ENCODE measurements at regions not wholly inside any gene's neighbourhood (a gene's known extent, or its start where the extent isn't known, plus 50 kb on each side); places are given as distances from the start of the nearest gene placed in this dataset.

- CTCF ChIA-PET: no interaction called here
- POLR2A ChIA-PET: no interaction called here
Observed at GRCh38 chr18:34083910-34084535, 140.7 kb downstream of the NOL4 start.

- POLR2A ChIA-PET: no interaction called here
- CTCF ChIA-PET: no interaction called here
Observed at GRCh38 chr18:34077599-34077998, 147.1 kb downstream of the NOL4 start.

- ChIA-PET POLR2A (no interaction called here), CTCF (no interaction called here)
Observed at GRCh38 chr18:34075963-34076860, 148.5 kb downstream of the NOL4 start.

GRCh38 chr18:34061226-34061625 is 163.5 kb downstream of the NOL4 start:
- CTCF ChIA-PET: no interaction called here
- POLR2A ChIA-PET: no interaction called here

GRCh38 chr18:34055227-34055626 is 169.5 kb downstream of the NOL4 start:
- POLR2A ChIA-PET: no interaction called here
- CTCF ChIA-PET: no interaction called here

GRCh38 chr18:34050661-34051060 is 174.1 kb downstream of the NOL4 start:
- CTCF ChIA-PET: no interaction called here
- POLR2A ChIA-PET: no interaction called here

DNA sequence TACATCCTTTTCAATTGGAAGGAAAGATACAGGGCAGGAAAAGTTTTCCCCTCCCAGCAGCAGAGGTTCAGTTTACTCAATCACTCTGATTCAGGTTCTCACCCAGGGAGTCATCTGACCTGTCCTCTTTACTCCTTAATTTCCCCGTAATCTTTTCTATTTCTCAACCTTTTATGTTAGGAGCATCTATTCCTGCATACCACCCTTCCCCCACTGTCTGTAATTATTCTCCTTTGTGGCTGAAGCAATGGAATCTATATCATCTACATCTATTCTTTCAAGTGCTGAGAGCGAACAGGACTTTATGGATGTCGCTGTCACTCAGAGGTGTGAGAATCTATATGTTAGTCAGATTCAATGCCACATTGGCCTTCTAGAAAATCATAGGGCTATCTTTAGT is 175.2 kb downstream of the NOL4 start:
- ChIA-PET POLR2A (no interaction called here), CTCF (no interaction called here)

DNA sequence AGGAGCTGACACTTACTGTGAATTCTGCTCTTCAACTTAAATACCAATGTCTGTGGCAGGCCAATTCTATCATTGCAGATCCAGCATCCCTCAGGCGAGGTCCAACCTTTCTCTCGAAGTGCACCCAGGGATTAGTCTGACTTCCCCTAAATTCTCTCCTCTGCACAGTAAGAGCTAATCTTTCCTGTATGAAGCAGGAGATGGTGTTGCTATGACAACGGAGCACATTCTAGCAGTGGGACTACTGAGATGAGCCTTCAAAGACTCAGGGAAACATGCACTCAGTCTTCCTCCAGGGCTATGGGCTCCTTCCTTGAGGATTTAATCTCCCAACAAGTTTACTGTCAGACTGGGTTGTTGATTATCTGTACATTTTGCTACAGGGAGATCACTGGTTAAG is 176.3 kb downstream of the NOL4 start:
- POLR2A ChIA-PET: no interaction called here
- CTCF ChIA-PET: no interaction called here

- ChIA-PET CTCF (no interaction called here), POLR2A (no interaction called here)
Observed at GRCh38 chr18:34042423-34043146, 182.1 kb downstream of the NOL4 start.

- POLR2A ChIA-PET: no interaction called here
- CTCF ChIA-PET: no interaction called here
Observed at GRCh38 chr18:34039611-34040010, 185.1 kb downstream of the NOL4 start.

DNA sequence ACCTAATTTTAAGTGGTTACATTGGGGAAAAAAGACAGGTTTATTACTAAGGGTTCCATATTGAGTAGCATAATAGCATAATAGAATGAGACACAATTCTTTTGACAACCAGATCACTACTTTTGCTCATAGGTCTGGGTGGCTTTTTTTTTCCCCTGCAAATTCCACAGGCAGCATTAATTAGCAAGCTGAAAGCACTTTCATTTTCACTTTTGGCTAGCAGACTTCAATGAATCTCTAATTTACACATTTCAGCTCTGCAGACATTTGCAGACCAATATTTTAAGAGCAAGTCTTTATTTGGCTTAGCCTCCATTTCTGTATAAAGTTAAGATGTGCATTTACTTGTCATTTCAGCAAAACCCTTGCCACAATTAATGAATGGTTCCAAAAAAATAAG is 185.5 kb downstream of the NOL4 start:
- CTCF ChIA-PET: no interaction called here
- POLR2A ChIA-PET: no interaction called here

GRCh38 chr18:34038086-34038485 is 186.6 kb downstream of the NOL4 start:
- POLR2A ChIA-PET: no interaction called here

GRCh38 chr18:34033968-34034367 is 190.7 kb downstream of the NOL4 start:
- POLR2A ChIA-PET: no interaction called here
- CTCF ChIA-PET: no interaction called here

More at GRCh38 chr18:34038086-34038485, 186.6 kb downstream of the NOL4 start:
- CTCF ChIA-PET: no interaction called here

DNA sequence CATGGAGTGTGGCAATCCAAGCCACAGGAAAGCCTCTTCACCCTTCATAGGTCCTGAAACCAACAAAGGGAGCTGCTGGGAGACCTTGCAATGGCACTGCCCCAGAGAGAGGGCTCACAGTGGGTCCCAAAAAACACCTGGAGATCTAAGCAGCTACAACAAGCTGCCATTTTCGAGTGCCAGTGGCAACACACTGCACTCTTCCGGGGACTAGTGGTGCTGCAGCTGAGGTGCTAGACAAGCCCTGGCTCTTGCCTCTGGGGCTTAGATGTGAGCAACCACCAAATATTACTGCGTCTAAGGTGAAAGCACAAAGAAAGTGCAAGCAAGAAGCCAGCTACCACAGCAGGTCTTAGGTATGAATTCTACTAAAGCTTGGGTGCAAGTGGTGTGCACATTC is 192.9 kb downstream of the NOL4 start:
- ChIA-PET CTCF (no interaction called here), POLR2A (no interaction called here)

DNA sequence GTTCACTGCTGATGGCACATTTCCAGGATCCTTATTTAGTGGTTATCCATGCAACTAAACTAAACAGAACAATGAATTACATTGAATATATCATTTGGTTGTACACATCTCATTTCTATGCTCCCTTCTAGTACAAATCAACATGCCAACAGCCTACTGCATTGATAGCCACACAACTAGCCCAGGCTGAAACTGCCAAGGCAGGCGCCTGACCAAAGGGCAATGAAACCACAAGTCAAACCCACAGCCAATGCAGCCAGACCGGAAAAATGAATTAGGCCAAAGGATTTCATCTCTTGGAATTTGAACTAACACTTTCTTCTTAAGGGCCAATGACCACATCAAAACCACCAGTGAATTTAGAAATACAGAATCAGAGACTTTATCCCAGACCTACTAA is 196.4 kb downstream of the NOL4 start:
- POLR2A ChIA-PET: no interaction called here
- CTCF ChIA-PET: no interaction called here

DNA sequence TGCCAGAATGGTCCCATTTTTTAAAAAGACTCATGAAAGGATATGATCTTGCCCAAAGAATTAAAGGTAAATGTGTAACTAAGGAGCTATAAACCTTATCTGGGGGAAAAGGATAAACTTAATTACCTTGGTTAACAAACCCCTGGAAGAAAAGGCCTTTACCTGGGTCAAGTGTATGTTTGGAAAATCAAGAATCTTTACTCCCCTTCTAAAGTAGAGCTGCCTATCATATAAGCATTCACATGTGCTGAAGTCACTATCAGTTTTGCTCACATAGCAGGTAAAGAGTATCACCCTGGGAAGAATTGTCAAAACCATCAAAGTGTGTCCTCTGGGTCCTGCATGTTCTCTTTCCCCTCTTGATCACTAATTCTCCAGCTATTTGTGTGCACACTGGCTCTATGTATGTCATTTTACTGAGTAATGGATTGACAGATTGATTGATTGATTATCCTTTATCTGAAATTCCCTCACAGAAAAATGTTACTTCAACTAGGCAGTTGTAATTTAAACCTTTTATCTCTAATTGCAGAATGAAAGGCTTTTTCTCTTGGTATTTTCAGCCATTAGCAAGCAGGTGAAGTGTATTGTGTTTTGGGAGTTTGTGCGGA is 199.4 kb downstream of the NOL4 start:
- POLR2A ChIA-PET: no interaction called here

DNA sequence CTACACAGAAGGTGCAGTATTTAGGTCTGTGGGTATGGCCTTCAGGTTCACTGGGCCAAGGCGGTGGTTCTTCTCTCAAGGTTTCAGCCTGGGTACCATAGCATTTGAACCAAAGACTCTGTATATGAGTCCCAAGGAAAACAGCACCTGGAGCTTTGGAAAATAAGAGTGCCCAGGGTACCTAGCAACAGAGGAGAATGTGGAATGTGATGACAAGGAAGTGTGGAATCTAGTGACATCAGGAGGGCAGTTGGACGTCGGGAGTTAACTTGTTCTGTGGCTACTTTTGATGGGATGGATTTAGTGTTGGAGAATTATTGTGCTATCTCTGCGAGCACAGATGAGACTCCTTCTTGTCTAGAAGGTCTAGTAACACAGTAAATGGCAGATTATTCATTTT is 201.2 kb downstream of the NOL4 start:
- CTCF ChIA-PET: no interaction called here
- POLR2A ChIA-PET: no interaction called here

More for the DNA sequence above, 199.4 kb downstream of the NOL4 start:
- CTCF ChIA-PET: no interaction called here

DNA sequence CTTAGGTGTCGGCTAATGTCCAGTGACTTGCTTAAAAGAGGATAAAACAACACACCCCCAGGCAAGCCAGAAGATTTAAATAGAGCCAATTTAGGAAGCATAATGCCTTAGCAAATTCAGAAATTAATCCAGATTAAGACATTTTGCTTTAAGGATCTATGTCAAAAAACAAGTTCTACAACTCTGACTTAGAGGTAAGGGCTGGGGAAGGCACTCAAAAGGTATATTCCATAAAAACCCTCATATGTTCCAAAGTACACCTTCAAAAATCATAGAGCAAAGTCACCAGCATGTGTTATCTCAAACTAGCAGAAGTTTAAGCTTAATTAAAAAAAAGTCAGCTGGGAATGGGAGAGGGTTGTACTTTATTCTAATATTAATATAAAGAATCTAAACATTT is 206.4 kb downstream of the NOL4 start:
- POLR2A ChIA-PET: no interaction called here
- CTCF ChIA-PET: no interaction called here

- POLR2A ChIA-PET: no interaction called here
- CTCF ChIA-PET: no interaction called here
Observed at GRCh38 chr18:34003687-34004086, 221.0 kb downstream of the NOL4 start.

DNA sequence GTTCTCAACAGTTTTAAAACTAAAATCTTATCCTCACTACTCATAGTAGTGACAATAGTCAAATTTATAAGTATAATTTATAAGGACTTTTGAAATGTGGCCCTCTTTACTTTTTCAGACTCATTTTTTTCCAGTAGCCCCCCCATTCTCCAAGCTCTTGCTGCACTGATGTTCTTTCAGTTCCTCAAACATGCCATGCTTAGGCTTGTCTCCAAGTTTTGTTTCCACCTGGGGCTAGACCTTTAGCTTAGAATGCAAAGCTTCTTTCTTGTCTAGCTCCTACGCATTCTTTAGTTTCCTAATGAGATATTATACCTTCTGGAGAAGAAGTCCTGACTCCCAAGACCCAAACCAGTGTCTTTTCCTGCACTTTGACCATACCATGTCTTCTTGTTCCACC is 222.6 kb downstream of the NOL4 start:
- POLR2A ChIA-PET: no interaction called here
- CTCF ChIA-PET: no interaction called here

- CTCF ChIA-PET: no interaction called here
Observed at GRCh38 chr18:34001376-34001775, 223.3 kb downstream of the NOL4 start.

More at GRCh38 chr18:34001376-34001775, 223.3 kb downstream of the NOL4 start:
- POLR2A ChIA-PET: no interaction called here

All from activated CD8-positive, alpha-beta memory T cell treated with anti-CD3 and anti-CD28 coated beads for 36 hours (primary cell).